Inflammatory macrophage (primary cell): ENCODE measurements at regions not wholly inside any gene's neighbourhood (a gene's known extent, or its start where the extent isn't known, plus 50 kb on each side); places are given as distances from the start of the nearest gene placed in this dataset.
A peak's percentile ranks its signal among the peaks of the same experiment; 100 is the strongest.

Source experiments
- DNase-seq, 2 donors: peaks; one replicate each; pipeline ENCODE4 v3.0.0-alpha.2; 2020 to 2022

GRCh38 chr4:149931431-149931830 is 115.8 kb upstream of the IQCM start:
- no peak for DNase-seq

DNA sequence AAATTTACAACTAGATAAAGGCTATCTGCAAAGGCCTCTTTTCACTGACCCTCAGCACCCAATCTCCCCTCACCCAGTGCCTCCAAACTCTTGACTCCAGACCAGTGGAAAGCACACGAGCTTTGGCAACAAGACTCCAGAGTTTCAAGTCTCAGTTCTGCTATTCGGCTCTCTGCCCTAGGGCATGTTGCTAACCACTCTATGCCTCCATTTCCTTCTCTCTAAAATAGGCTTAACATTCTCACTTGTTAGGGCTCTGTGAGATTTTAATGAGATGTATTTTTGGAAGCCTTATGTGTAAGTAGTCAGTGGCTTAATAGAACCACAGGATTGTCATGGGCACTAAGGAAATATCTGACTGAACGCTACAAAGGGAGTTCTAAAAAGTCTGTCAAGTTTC is 116.5 kb upstream of the IQCM start:
- no peak for DNase-seq

DNA sequence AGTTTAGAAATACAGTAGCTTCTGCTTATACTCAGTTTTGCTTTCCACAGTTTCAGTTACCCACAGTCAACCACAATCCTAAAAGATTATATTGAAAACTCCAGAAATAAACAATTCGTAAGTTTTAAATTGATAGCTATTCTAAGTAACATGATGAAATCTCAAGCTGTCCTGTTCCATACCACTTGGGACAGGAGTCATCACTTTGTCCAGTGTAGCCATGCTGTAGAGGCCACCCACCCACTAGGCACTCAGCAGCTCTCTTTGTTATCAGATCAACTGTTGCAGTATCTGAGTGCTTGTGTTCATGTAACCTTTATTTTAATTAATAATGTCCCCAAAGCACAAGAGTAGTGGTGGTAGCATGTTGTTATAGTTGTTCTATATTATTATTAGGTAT is 117.5 kb upstream of the IQCM start:
- DNase-seq, result no peak

DNA sequence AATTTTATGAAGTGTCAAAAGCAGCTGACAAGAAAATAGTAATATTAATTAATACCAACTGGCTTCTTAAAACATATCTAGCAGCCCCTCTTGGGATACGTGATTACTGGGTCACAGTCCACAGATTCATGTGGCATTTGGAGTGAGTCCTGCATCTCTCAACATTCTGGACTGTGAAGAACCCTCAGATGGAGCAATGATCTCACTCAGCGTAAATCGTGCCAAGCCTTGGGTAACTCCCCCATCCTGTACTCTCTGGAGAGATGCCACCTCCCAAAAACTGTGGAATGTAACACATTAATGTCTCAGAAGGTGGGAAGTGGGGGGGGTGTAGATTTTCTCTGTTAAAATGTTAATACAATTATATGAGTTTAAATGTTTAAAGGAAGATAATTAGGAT is 118.2 kb upstream of the IQCM start:
- DNase-seq, result no peak

DNA sequence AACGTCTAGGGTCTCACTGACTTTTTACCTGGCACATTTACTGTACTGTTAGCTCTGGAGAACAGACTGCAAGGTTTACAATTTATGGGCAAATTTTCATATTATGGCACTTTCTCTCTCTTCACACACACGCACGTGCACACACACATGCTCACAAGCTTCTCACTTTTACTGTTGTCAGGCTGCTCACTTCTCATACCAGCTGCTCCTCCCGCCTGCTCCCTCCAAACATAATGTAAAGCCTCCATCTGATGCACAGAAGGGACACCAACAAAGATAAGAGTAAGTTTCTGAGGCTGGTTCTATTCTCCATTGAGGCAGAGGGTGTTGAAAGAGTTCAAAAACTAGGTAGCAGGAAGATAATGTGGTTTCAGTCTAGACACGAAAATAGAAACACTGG is 128.9 kb upstream of the DCLK2 start:
- DNase-seq, result no peak

GRCh38 chr4:149951152-149951900 is 126.9 kb upstream of the DCLK2 start:
- no peak for DNase-seq

DNA sequence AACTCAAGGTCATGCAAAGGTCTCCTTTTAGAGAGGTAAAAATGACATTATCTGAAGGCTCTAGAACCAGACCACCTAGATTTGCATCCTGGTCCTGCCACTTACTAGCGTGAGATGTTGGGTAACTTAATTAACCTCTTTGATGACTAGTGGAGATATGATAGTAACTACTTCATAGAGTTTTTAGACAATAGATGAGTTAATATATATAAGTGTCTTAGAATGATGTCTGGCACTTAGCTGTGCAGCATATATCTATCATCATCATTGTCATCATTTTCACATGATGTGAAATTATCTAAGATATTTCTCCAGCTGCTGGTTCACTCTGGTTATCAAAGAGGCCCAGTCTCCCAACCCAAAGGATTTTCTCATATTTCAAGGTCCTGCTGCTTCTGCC is 126.1 kb upstream of the DCLK2 start:
- DNase-seq, result no peak

- no peak for DNase-seq
Observed at GRCh38 chr4:149952716-149953115, 125.5 kb upstream of the DCLK2 start.

DNA sequence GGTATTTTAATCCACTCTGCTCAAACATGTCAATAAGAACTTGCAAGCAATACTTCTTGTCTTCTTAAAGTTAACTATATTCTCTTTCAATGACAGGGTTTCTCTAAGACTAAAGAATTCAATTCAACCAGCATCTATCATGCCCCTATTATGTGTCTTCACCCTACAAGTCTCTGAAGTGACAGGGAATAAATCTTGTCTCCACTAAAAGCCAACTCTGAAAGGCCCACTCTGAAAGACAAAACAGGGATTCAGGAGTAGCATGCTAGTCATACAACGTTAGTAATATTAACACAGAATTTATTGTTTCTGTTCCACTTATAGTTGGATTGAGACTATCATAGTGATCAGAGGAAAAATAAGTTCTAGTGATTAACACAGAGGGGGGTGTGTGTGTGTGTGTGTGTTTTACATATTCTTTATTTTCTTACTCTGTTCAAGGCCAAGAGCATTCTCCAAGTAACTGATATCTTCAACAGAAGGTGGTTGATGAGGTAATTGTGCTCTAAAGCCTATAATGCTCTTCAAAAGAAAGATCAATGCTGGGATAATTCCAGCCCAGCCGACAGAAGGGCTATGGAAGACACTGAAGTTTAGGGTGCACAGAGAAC is 122.4 kb upstream of the DCLK2 start:
- DNase-seq, result no peak

DNA sequence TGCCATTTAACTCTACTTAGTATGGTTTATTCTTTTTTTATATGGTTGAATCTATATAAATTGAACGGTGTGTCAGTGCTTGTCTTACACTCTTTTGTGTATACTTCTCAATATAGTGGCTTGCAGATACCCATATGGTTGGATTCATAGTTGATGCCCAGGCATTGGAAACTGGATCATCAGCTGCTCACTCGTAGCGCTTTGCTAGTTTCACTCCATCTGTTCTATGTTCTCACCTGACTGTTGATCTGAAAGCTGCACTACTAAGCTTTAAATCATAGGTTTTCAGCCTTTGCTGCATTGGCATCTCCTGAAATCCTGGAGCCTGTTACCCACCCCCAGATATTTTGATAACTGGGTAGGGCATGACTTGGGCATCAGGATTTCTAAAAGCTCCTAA is 121.6 kb upstream of the DCLK2 start:
- no peak for DNase-seq

GRCh38 chr4:149961876-149962597 is 116.2 kb upstream of the DCLK2 start:
- peak; percentile 33 to 39 for DNase-seq

DNA sequence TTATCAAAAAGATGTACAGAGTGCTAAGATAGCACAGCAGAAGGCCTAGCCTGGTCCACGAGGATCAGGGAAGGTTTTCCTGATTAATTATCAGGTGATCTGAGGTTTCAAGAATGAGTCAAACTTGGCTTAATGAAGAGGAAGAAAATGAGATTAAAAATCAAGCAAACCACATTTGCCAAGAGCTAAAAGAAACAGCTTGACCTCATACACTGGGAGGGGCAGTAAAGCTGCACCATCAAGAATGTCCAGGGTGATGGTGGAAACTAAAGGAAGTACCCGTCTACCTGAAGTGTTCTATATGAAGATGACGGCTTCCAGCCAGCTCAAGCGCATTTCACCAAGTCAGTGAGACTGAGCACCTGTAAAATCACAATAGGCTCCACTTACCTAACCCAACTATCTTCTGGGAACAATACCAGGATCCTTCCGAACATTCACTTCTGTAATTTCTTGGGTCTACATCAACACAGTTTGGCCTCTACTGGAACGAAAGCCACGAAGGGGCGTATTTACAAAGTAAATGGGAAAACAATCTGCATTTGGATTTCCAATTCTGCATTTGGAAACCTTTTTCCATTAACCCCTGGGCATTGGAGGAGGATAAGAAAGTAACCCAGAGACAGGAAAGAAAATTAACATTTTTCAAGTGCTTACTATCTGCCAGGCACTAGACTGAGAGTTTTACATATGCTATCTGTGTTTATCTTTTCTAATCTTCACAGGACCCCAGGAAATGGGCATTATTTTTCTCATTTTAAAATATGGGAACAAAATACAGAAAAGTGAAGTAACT is 114.0 kb upstream of the DCLK2 start:
- no peak for DNase-seq

DNA sequence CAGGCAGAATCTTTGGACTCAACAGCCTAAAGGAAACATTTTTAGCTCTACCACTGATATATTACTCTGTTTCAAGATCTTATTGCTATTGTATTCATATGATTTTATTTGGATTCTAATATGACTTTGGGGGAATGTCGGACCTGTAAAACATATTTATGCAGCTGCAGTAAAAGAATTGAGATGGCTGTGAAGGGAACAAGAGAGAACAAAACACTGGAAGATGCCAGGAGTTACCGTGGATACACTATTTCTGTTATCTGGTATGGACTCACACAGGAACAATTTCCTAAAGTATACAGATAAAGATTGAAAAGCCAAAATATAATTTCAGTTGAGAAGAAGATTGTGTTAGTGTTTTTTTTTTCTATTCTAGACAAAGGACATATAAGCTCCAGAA is 113.0 kb upstream of the DCLK2 start:
- DNase-seq, result no peak

- DNase-seq, result no peak
Observed at GRCh38 chr4:149972407-149972806, 105.8 kb upstream of the DCLK2 start.

GRCh38 chr4:149973181-149973580 is 105.1 kb upstream of the DCLK2 start:
- DNase-seq, result no peak

GRCh38 chr4:149975172-149975571 is 103.1 kb upstream of the DCLK2 start:
- no peak for DNase-seq

GRCh38 chr4:149980121-149980682 is 98.0 kb upstream of the DCLK2 start:
- DNase-seq, result no peak

DNA sequence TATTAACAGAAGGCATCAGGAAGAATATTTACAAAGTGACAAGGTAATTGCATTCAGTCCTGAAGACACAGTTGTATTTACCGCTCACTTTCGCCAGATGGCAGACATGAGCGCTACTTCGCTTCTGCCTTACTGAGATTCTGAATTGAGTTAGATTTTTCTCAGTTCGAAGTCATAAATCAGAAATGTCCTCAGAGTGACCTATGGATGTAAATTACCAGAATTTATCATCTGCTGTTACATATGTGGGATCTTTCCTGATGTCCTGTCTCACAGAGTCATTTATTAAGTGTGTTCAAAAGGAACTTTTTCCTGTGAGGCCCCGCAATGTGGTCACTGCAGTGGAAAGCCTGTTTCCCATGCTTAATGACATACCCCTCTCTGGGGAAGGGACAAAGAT is 97.3 kb upstream of the DCLK2 start:
- DNase-seq, result peak; percentile 49 to 59

DNA sequence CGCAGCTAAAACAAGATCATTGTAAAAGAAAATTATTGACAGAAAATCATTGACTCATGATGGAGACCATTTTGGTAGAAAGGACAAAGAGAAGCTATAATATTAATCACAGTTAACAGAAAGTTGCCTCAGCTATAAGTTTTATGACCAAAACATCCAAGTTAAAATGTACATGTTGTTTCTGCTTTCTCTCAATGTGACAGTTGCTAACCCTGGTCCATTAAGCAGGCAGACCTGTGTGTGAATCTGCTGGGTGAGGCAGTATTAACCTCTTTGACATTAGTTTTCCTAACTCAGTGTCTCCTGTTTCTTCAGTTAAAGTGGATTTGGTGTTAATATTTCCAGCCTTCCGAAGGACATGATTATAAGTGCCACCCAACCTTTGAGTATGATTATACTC is 94.8 kb upstream of the DCLK2 start:
- DNase-seq, result no peak

- DNase-seq, result no peak
Observed at GRCh38 chr4:149983931-149984330, 94.3 kb upstream of the DCLK2 start.

DNA sequence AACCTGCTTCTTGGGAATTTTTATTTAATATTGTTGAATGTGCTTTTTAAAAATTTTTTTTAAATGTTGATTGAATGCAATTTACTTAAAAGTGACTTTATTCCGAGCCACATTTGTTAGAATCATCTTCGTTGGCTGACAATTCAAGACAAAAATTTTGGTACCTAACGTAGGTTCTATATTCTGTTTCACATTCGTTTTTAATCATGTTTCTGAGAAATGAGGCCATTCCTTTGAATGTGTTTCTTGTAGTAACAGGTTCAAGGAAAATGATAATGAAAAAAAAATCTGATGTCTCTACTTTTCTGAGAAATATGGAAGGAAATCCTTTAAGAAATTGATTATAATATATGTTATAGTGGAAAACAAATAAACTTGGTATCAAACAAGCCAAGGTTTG is 92.3 kb upstream of the DCLK2 start:
- no peak for DNase-seq

DNA sequence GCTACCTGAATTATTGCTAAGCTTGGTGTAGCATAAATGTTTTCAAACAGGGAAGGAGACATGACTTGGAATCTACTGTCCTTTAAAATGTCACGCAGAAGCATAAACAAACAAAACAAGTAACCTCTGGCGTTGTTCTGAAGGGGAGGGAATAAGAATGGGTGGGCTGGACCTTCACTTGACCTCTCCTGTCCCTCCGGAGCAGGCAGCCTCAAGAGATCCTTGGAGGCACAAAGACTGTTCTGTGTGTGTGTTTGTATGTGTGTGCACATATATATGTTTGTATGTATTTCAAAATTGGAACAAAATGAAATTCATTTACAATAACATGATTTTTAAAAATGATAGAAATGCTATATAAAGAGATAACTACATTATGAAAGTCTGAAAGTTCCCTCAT is 91.3 kb upstream of the DCLK2 start:
- DNase-seq, result no peak
